H1 (cell line): ENCODE measurements at regions not wholly inside any gene's neighbourhood (a gene's known extent, or its start where the extent isn't known, plus 50 kb on each side); places are given as distances from the start of the nearest gene placed in this dataset.

Experiments
- JUND ChIP-seq: IDR thresholded peaks from 2 replicates; pipeline ENCODE4 v1.6.1; 2011; ENCODE audit warnings: mild to moderate bottlenecking, improper control_type of control experiment, low read length
- TEAD4 ChIP-seq: IDR thresholded peaks from 2 replicates; pipeline ENCODE4 v1.6.1; 2012; ENCODE audit warnings: low read depth, low read length, inconsistent platforms, mixed read lengths

DNA sequence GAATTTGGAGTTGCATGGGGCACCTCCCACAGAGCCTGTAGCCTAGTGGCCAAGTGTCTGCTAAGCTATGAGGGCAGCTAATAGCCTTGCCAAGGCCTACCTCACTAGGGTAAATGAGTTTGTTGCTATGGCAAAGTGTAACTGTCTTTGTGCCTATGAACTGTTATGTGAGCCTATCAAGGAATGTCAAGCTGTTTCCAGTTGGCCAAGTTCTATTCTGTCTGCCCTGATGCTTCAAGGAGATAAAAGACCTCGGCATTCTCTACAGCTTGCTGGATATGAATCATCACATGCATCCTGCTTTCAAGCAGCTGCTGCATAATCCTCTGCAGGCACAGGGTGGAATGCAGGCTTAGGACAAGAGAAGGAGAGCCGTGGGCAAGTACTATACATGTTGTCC is 69.8 kb upstream of the CCDC112 start (continued):
- TF ChIP-seq JUND = no peak
- no peak for TF ChIP-seq TEAD4
- TF ChIP-seq, all 59 proteins: peak for 0
